Liver (tissue), 8 donors: ENCODE measurements at regions not wholly inside any gene's neighbourhood (a gene's known extent, or its start where the extent isn't known, plus 50 kb on each side); places are given as distances from the start of the nearest gene placed in this dataset.

ENCODE experiments used
- DNase-seq: peaks from one replicate; pipeline ENCODE4 v3.0.0-alpha.2; 2017; ENCODE audit warnings: low spot score
- H3K27ac ChIP-seq, 2 donors: one replicate each; pipeline ENCODE4 v1.7.0; 2013; ENCODE audit warnings: inconsistent platforms in 2 of 2, low read length in 2 of 2, control low read depth in 1 of 2, low read depth in 1 of 2, mild to moderate bottlenecking in 1 of 2
- H3K27me3 ChIP-seq, 4 donors: one replicate each; pipeline versions ENCODE4 v1.6.1 to v1.7.0; 2013; ENCODE audit warnings: low read length in 3 of 4, inconsistent platforms in 1 of 4, mild to moderate bottlenecking in 1 of 4, moderate library complexity in 1 of 4; ENCODE audit not compliant: control insufficient read depth in 4 of 4, insufficient read depth in 4 of 4
- H3K36me3 ChIP-seq, 4 donors: one replicate each; pipeline versions ENCODE4 v1.6.1 to v1.7.0; 2013; ENCODE audit warnings: low read length in 3 of 4, mild to moderate bottlenecking in 3 of 4, low read depth in 1 of 4, moderate library complexity in 1 of 4; ENCODE audit not compliant: control insufficient read depth in 4 of 4, insufficient read depth in 3 of 4
- H3K4me1 ChIP-seq, 4 donors: one replicate each; pipeline versions ENCODE4 v1.6.1 to v1.7.0; 2013; ENCODE audit warnings: low read length in 3 of 4, mild to moderate bottlenecking in 3 of 4, moderate library complexity in 1 of 4; ENCODE audit not compliant: control insufficient read depth in 4 of 4, insufficient read depth in 4 of 4
- H3K4me3 ChIP-seq, 3 donors: one replicate each; pipeline versions ENCODE4 v1.6.1 to v1.7.0; 2013; ENCODE audit warnings: low read length in 3 of 3, control low read depth in 1 of 3, low read depth in 1 of 3, mild to moderate bottlenecking in 1 of 3
- H3K9ac ChIP-seq, 2 donors: one replicate each; pipeline ENCODE4 v1.7.0; 2013; ENCODE audit warnings: low read length in 2 of 2, mild to moderate bottlenecking in 2 of 2, moderate library complexity in 2 of 2, control low read depth in 1 of 2, low read depth in 1 of 2
- H3K9me3 ChIP-seq, 4 donors: one replicate each; pipeline versions ENCODE4 v1.6.1 to v1.7.0; 2013; ENCODE audit warnings: low read length in 3 of 4; ENCODE audit not compliant: control insufficient read depth in 4 of 4
- GABPA ChIP-seq, 2 donors: IDR thresholded peaks in 1 of 2; conservative IDR thresholded peaks in 1 of 2; 2 replicates each; pipeline ENCODE4 v1.6.1; 2016; ENCODE audit warnings: antibody characterized with exemption in 2 of 2, mild to moderate bottlenecking in 1 of 2, moderate library complexity in 1 of 2
- RAD21 ChIP-seq, 2 donors: IDR thresholded peaks; 2 replicates each; pipeline ENCODE4 v1.6.1; 2016; ENCODE audit warnings: antibody characterized with exemption in 2 of 2, mild to moderate bottlenecking in 2 of 2
- REST ChIP-seq: IDR thresholded peaks from 2 replicates; pipeline ENCODE4 v1.6.1; 2016; ENCODE audit warnings: antibody characterized with exemption, mild to moderate bottlenecking
- SP1 ChIP-seq: IDR thresholded peaks from 2 replicates; pipeline ENCODE4 v1.6.1; 2018; ENCODE audit warnings: antibody characterized with exemption, mild to moderate bottlenecking
- YY1 ChIP-seq: IDR thresholded peaks from 2 replicates; pipeline ENCODE4 v1.6.1; 2016; ENCODE audit warnings: antibody characterized with exemption, mild to moderate bottlenecking
- WGBS: extraction: QIAGEN DNeasy Blood & Tissue Kit; methylation state at CpG from one replicate; pipeline ENCODE4 v1.1.7; 2013; 5-methylcytosine and 5-hydroxymethylcytosine counted together
- TF ChIP-seq, protein P1 (sequence below): fragments of 150-350 bp; IDR thresholded peaks from 2 replicates; pipeline ENCODE4 v1.5.1; 2017; ENCODE audit warnings: improper control_type of control experiment, low read depth, low read length; ENCODE audit not compliant: missing input control
- TF ChIP-seq, protein P2 (sequence below): IDR thresholded peaks from 2 replicates; pipeline ENCODE4 v1.6.1; 2016; ENCODE audit warnings: antibody characterized with exemption
- TF ChIP-seq, protein P3 (sequence below): IDR thresholded peaks from 2 replicates; pipeline ENCODE4 v1.6.1; 2016; ENCODE audit warnings: antibody characterized with exemption
- donor health status: healthy.
- donor health status: healthy.
- donor health status: healthy.
- donor health status: healthy.
- donor health status: healthy.

DNA sequence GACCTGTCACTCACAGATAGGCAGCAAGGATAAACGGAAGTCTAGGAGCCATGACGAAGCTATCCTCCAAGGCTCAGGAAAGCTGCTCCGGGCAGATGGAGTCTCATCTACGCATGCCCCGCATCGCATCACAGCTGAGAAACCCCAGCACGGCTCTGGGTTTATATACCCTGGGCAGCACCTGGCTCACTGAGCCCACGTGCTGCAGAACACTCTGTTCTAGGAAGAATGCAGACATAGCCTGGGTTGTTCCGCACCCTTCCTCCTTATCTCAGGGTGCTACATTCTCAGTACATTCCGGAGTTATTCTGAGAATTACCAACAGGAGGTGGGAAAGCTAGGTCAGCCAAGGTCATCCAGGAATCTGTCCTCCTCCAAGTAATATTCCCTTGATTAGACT lies 260.4 kb downstream of the CBLN4 start:
- DNase-seq = no peak
- 92% methylated on average over 10 of the region's 10 CpGs for WGBS

DNA sequence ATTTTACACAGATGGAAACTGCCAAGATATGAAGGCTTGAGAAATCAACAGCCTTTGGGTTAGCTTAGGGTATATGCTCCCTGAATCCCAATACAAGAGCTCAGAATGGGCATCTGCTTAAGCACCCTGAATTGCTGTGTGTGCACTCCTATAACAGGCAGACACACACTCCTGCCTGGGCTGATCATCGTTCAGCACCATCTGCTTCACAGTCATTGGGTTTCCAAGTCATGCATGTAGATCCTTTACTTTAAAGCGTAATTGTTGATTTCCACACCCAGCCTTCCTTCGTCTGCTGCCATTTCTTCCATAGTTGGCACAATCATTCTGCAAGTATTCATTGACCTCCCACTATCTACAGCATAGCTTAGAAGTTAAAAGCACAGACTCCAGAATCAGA lies 263.5 kb downstream of the CBLN4 start:
- WGBS = 92% methylated on average over 3 of the region's 3 CpGs
- no peaks in the 10 kb centered on the region for H3K27me3 ChIP-seq
- TF ChIP-seq RAD21 (IDR thresholded peaks at IDR 0.05) (no peak), REST (no peak)
- no peak overlapping the region for H3K27ac ChIP-seq
- H3K9ac ChIP-seq = no peak overlapping the region
- H3K9me3 ChIP-seq = no peaks in the 10 kb centered on the region
- H3K4me1 ChIP-seq = no peaks in the 10 kb centered on the region
- no peaks in the 10 kb centered on the region for H3K36me3 ChIP-seq
- no peak for DNase-seq
- H3K4me3 ChIP-seq = no peak overlapping the region

More for the DNA sequence above, 260.4 kb downstream of the CBLN4 start:
- TF ChIP-seq, protein P1, sequence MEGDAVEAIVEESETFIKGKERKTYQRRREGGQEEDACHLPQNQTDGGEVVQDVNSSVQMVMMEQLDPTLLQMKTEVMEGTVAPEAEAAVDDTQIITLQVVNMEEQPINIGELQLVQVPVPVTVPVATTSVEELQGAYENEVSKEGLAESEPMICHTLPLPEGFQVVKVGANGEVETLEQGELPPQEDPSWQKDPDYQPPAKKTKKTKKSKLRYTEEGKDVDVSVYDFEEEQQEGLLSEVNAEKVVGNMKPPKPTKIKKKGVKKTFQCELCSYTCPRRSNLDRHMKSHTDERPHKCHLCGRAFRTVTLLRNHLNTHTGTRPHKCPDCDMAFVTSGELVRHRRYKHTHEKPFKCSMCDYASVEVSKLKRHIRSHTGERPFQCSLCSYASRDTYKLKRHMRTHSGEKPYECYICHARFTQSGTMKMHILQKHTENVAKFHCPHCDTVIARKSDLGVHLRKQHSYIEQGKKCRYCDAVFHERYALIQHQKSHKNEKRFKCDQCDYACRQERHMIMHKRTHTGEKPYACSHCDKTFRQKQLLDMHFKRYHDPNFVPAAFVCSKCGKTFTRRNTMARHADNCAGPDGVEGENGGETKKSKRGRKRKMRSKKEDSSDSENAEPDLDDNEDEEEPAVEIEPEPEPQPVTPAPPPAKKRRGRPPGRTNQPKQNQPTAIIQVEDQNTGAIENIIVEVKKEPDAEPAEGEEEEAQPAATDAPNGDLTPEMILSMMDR = no peak
- no peak for TF ChIP-seq REST
- TF ChIP-seq, protein P2, sequence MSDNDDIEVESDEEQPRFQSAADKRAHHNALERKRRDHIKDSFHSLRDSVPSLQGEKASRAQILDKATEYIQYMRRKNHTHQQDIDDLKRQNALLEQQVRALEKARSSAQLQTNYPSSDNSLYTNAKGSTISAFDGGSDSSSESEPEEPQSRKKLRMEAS = no peak
- TF ChIP-seq SP1 = no peak
- no peak for TF ChIP-seq YY1
- TF ChIP-seq, protein P3, sequence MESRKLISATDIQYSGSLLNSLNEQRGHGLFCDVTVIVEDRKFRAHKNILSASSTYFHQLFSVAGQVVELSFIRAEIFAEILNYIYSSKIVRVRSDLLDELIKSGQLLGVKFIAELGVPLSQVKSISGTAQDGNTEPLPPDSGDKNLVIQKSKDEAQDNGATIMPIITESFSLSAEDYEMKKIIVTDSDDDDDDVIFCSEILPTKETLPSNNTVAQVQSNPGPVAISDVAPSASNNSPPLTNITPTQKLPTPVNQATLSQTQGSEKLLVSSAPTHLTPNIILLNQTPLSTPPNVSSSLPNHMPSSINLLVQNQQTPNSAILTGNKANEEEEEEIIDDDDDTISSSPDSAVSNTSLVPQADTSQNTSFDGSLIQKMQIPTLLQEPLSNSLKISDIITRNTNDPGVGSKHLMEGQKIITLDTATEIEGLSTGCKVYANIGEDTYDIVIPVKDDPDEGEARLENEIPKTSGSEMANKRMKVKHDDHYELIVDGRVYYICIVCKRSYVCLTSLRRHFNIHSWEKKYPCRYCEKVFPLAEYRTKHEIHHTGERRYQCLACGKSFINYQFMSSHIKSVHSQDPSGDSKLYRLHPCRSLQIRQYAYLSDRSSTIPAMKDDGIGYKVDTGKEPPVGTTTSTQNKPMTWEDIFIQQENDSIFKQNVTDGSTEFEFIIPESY = no peak
- no peak for TF ChIP-seq GABPA (IDR thresholded peaks at IDR 0.05 in 1 of 2, conservative IDR thresholded peaks at IDR 0.05 in 1 of 2)
- Histone ChIP-seq H3K9ac (no peak overlapping the region), H3K27me3 (no peaks in the 10 kb centered on the region), H3K27ac (no peak overlapping the region), H3K4me3 (no peak overlapping the region), H3K9me3 (no peaks in the 10 kb centered on the region), H3K4me1 (no peaks in the 10 kb centered on the region), H3K36me3 (no peaks in the 10 kb centered on the region)
